DND-41 (cell line): ENCODE measurements at regions not wholly inside any gene's neighbourhood (a gene's known extent, or its start where the extent isn't known, plus 50 kb on each side); places are given as distances from the start of the nearest gene placed in this dataset.

Experiments
- ATAC-seq: fragments of 200-7000 bp; cut with Tn5 transposase; 3 replicates; pipeline ENCODE4 v1.9.1; 2021; ENCODE audit warnings: low read depth; ENCODE audit not compliant: insufficient read depth
- DNase-seq: peaks from one replicate; pipeline ENCODE4 v3.0.0-alpha.2; 2020
- H2AFZ ChIP-seq: 2 replicates; pipeline ENCODE4 v1.6.0; 2012; ENCODE audit warnings: low read depth, low read length
- H3K27ac ChIP-seq: 2 replicates; pipeline ENCODE4 v1.5.1; 2012; ENCODE audit warnings: low read length, inconsistent platforms
- H3K27me3 ChIP-seq: fragments of 200-600 bp; sonication (generic); 2 replicates; pipeline ENCODE4 v1.6.0; 2012; ENCODE audit warnings: low read length, mild to moderate bottlenecking, inconsistent platforms; ENCODE audit not compliant: insufficient read depth, poor library complexity
- H3K36me3 ChIP-seq: 2 replicates; pipeline ENCODE4 v1.5.1; 2012; ENCODE audit warnings: low read length, inconsistent platforms; ENCODE audit not compliant: insufficient read depth
- H3K4me1 ChIP-seq: 2 replicates; pipeline ENCODE4 v1.5.1; 2012; ENCODE audit warnings: mild to moderate bottlenecking, low read length; ENCODE audit not compliant: insufficient read depth
- H3K4me2 ChIP-seq: 2 replicates; pipeline ENCODE4 v1.6.0; 2012; ENCODE audit warnings: mild to moderate bottlenecking, moderate library complexity, low read length, inconsistent platforms; ENCODE audit not compliant: insufficient read depth
- H3K4me3 ChIP-seq, 2 experiments: fragments of 200-600 bp in 1 of 2; shearing (Covaris generic) in 1 of 2; 2 replicates each; pipeline ENCODE4 v1.5.1; 2012 to 2016; ENCODE audit warnings: inconsistent platforms in 2 of 2, low read length in 2 of 2, mild to moderate bottlenecking in 2 of 2, low read depth in 1 of 2, moderate library complexity in 1 of 2
- H3K79me2 ChIP-seq: 2 replicates; pipeline ENCODE4 v1.6.0; 2012; ENCODE audit warnings: low read length, inconsistent platforms; ENCODE audit not compliant: insufficient read depth
- H3K9ac ChIP-seq: 2 replicates; pipeline ENCODE4 v1.6.0; 2012; ENCODE audit warnings: low read depth, mild to moderate bottlenecking, inconsistent platforms, low read length, moderate library complexity
- H3K9me3 ChIP-seq: 2 replicates; pipeline ENCODE4 v1.5.1; 2012; ENCODE audit warnings: low read length, moderate library complexity, mild to moderate bottlenecking, inconsistent platforms; ENCODE audit not compliant: insufficient read depth, severe bottlenecking
- H4K20me1 ChIP-seq: 2 replicates; pipeline ENCODE4 v1.6.0; 2012; ENCODE audit warnings: low read length; ENCODE audit not compliant: insufficient read depth
- EZH2 ChIP-seq: IDR thresholded peaks from 3 replicates; pipeline ENCODE4 v1.6.1; 2012; ENCODE audit warnings: borderline replicate concordance, low read depth, mild to moderate bottlenecking, moderate library complexity, low read length, inconsistent platforms; ENCODE audit not compliant: severe bottlenecking
- TF ChIP-seq, protein P1 (sequence below): IDR thresholded peaks from 2 replicates; pipeline ENCODE4 v1.5.1; 2012; ENCODE audit warnings: borderline replicate concordance, low read length, moderate library complexity, mild to moderate bottlenecking; ENCODE audit not compliant: poor library complexity, severe bottlenecking; ENCODE audit errors: extremely low read depth

DNA sequence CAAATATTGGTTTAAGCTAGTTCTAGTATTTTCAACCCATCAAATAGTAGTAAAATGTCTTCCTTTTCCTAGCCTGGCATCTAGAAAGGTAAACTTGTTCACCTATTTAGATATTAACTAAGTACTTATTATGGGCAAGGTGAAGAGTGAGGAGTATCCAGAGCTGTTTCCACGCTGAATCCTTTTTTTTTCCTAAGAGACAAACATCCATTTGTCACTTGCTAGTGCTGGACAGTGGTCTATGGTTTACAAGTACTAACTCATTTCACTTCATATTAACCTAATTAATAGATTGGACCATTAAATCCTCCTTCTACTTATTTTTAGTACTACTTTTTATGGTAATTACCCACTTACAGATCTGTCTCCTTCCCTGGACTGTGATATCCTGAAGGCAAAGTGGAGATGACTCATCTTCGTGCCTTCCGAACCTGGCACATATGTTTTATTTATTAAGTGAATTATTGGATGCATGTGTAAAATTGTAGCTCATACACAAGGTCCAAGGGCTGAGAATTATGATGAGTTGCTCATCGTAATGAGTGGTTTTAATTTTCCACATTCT, 159.6 kb upstream of the IGFBP3 start:
- Histone ChIP-seq H3K79me2 (no peaks in the 10 kb centered on the region), H2AFZ (no peak overlapping the region), H3K9ac (no peak overlapping the region), H3K27me3 (no peaks in the 10 kb centered on the region), H3K27ac (no peak overlapping the region), H3K4me2 (no peak overlapping the region), H3K9me3 (no peaks in the 10 kb centered on the region), H3K36me3 (no peaks in the 10 kb centered on the region), H3K4me1 (no peaks in the 10 kb centered on the region), H3K4me3 (no peak overlapping the region), H4K20me1 (no peaks in the 10 kb centered on the region)
- no peak for TF ChIP-seq EZH2
- TF ChIP-seq, protein P1, sequence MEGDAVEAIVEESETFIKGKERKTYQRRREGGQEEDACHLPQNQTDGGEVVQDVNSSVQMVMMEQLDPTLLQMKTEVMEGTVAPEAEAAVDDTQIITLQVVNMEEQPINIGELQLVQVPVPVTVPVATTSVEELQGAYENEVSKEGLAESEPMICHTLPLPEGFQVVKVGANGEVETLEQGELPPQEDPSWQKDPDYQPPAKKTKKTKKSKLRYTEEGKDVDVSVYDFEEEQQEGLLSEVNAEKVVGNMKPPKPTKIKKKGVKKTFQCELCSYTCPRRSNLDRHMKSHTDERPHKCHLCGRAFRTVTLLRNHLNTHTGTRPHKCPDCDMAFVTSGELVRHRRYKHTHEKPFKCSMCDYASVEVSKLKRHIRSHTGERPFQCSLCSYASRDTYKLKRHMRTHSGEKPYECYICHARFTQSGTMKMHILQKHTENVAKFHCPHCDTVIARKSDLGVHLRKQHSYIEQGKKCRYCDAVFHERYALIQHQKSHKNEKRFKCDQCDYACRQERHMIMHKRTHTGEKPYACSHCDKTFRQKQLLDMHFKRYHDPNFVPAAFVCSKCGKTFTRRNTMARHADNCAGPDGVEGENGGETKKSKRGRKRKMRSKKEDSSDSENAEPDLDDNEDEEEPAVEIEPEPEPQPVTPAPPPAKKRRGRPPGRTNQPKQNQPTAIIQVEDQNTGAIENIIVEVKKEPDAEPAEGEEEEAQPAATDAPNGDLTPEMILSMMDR = no peak
- ATAC-seq (no peak), DNase-seq (no peak)

DNA sequence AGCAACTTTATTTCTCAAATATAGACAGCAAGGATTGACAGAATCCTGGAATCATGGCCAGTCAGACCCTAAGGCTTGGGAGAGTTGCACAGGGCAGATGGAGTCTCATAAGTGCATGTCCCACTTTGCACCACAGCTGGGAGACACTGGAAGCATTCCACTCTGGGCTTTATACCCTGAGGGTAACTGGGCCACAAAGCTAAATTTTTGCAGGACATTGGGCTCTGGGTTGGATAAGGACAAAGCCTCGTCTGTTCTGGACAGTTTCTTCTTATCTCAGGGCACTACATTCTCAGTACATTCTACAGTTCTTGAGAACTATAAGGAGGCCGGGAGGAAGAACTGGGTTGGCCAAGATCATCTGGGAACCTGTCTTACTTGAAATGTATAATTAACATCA, 158.3 kb upstream of the IGFBP3 start:
- Histone ChIP-seq H2AFZ (no peak overlapping the region), H3K9ac (no peak overlapping the region), H3K27ac (no peak overlapping the region), H3K36me3 (no peaks in the 10 kb centered on the region), H3K4me2 (no peak overlapping the region), H4K20me1 (no peaks in the 10 kb centered on the region), H3K27me3 (no peaks in the 10 kb centered on the region), H3K4me3 (no peak overlapping the region), H3K9me3 (no peaks in the 10 kb centered on the region), H3K4me1 (no peaks in the 10 kb centered on the region), H3K79me2 (no peaks in the 10 kb centered on the region)
- TF ChIP-seq, protein P1 = no peak
- no peak for TF ChIP-seq EZH2
- ATAC-seq = no peak
- DNase-seq = no peak

DNA sequence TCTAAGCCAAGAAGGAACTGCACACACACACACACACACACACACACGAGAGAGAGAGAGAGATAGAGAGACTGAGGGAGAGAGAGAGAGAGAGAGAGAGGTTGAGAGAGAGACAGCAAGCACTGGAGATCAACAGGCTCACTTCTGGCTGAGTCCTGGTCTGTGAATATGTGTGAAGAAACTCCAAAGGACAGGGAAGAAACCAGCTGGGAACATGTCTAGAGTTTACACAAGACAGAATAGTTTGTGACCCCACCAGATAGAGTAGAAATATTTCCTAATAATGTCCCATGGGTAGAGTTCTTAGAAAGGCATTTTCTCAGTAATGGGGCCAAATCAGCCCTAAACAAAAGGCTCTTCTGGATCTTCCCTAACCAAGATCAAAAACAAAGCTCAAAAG, 155.5 kb upstream of the IGFBP3 start:
- H3K9me3 ChIP-seq = no peaks in the 10 kb centered on the region
- no peak overlapping the region for H3K9ac ChIP-seq
- no peak overlapping the region for H3K27ac ChIP-seq
- no peak overlapping the region for H3K4me3 ChIP-seq
- H3K27me3 ChIP-seq = no peaks in the 10 kb centered on the region
- H3K79me2 ChIP-seq = no peaks in the 10 kb centered on the region
- H3K4me1 ChIP-seq = no peaks in the 10 kb centered on the region
- ATAC-seq (no peak), DNase-seq (no peak)
- no peaks in the 10 kb centered on the region for H4K20me1 ChIP-seq
- H3K4me2 ChIP-seq = no peak overlapping the region
- no peak overlapping the region for H2AFZ ChIP-seq
- no peaks in the 10 kb centered on the region for H3K36me3 ChIP-seq
- TF ChIP-seq, protein P1 = no peak
- TF ChIP-seq EZH2 = no peak

DNA sequence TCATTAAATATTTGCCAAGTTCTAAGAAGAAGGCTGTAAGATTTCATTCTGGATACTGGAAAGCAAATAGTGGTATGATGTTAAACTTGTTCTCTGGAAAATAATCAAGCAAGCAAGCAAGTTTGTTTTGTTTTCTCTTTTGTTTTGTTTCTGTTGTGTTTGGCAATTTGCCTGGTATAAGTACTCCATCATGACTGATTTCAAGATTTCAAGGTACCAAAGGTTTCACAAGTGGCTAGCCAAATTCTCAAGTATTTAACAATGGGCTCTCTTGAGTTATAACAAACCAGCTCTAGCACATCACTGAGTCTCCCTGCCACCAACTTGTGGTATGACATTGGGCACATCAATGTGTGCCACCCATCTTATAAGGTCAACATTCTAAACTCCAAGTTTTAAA, 151.7 kb upstream of the IGFBP3 start:
- Histone ChIP-seq H3K4me2 (no peak overlapping the region), H3K4me3 (no peak overlapping the region), H3K9ac (no peak overlapping the region), H3K79me2 (no peaks in the 10 kb centered on the region), H3K9me3 (no peaks in the 10 kb centered on the region), H2AFZ (no peak overlapping the region), H3K36me3 (no peaks in the 10 kb centered on the region), H3K27ac (no peak overlapping the region), H4K20me1 (no peaks in the 10 kb centered on the region), H3K4me1 (no peaks in the 10 kb centered on the region), H3K27me3 (no peaks in the 10 kb centered on the region)
- no peak for ATAC-seq
- no peak for TF ChIP-seq EZH2
- TF ChIP-seq, protein P1 = no peak
- no peak for DNase-seq
